Activated CD4-positive, alpha-beta T cell treated with anti-CD3 and anti-CD28 coated beads, Interleukin-2, amount 10 ng/mL, durations not matched to agents 7 days and 5 days (primary cell): ENCODE measurements at regions not wholly inside any gene's neighbourhood (a gene's known extent, or its start where the extent isn't known, plus 50 kb on each side); places are given as distances from the start of the nearest gene placed in this dataset.
"Not testable (repeated sequence)": the region's sequence is repeated elsewhere in the genome, so short reads cannot be mapped to it uniquely, and the experiment has no call there.

Source experiments
- CTCF ChIA-PET: fragments of 350-600 bp; sonication (Branson Sonifier 250); formaldehyde crosslinking; loops from one replicate; lab custom pipeline; 2021; ENCODE audit warnings: antibody characterized with exemption; lab: Charles Lee
- POLR2A ChIA-PET: fragments of 350-600 bp; sonication (Branson Sonifier 250); formaldehyde crosslinking; loops from one replicate; lab custom pipeline; 2021; ENCODE audit warnings: antibody characterized with exemption; lab: Charles Lee
- DNase-seq: peaks from one replicate; pipeline ENCODE4 v3.0.0-alpha.2; 2020
- H3K27ac Mint-ChIP-seq: one replicate; pipeline ENCODE4 v1.8.0; 2021; ENCODE audit warnings: mild to moderate bottlenecking, moderate library complexity, mixed read lengths
- H3K27me3 Mint-ChIP-seq: one replicate; pipeline ENCODE4 v1.8.0; 2021; ENCODE audit warnings: mixed read lengths
- H3K36me3 Mint-ChIP-seq: one replicate; pipeline ENCODE4 v1.8.0; 2021; ENCODE audit warnings: low read depth, mixed read lengths
- H3K4me1 Mint-ChIP-seq: one replicate; pipeline ENCODE4 v1.8.0; 2021; ENCODE audit warnings: mixed read lengths
- H3K4me3 Mint-ChIP-seq: one replicate; pipeline ENCODE4 v1.8.0; 2021; ENCODE audit warnings: mild to moderate bottlenecking, moderate library complexity, mixed read lengths
- H3K9me3 Mint-ChIP-seq: one replicate; pipeline ENCODE4 v1.8.0; 2021; ENCODE audit warnings: mixed read lengths

- peaks cover 42% of the 10 kb centered on the region for H3K9me3 Mint-ChIP-seq
- H3K27ac Mint-ChIP-seq, H3K36me3 Mint-ChIP-seq, H3K4me1 Mint-ChIP-seq, CTCF ChIA-PET, H3K27me3 Mint-ChIP-seq, DNase-seq, H3K4me3 Mint-ChIP-seq, POLR2A ChIA-PET: not testable (repeated sequence)
Observed at GRCh38 chr11:54797906-54798305, 91.3 kb downstream of the OR4A5 start.

DNA sequence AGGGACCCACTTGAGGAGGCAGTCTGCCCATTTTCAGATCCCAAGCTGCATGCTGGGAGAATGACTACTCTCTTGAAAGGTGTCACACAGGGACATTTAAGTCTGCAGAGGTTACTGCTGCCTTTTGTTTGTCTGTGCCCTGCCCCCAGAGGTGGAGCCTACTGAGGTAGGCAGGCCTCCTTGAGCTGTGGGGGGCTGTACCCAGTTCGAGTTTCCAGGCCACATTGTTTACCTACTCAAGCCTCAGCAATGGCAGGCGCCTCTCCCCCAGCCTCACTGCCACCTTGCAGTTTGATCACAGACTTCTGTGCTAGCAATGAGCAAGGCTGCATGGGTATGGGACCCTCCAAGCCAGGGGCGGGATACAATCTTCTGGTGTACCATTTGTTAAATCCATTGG, 126.0 kb downstream of the OR4A5 start:
- ChIA-PET POLR2A (no interaction called here), CTCF (no interaction called here)
- Mint-ChIP-seq H3K27ac (no peak overlapping the region), H3K36me3 (no peaks in the 10 kb centered on the region), H3K9me3 (peaks cover 55% of the 10 kb centered on the region), H3K4me3 (no peak overlapping the region), H3K27me3 (no peaks in the 10 kb centered on the region), H3K4me1 (no peaks in the 10 kb centered on the region)
- DNase-seq, result no peak

- H3K27ac Mint-ChIP-seq, DNase-seq, H3K36me3 Mint-ChIP-seq, POLR2A ChIA-PET, H3K27me3 Mint-ChIP-seq, CTCF ChIA-PET, H3K4me1 Mint-ChIP-seq, H3K4me3 Mint-ChIP-seq: not testable (repeated sequence)
- H3K9me3 Mint-ChIP-seq, result peaks cover 46% of the 10 kb centered on the region
Observed at GRCh38 chr11:54855047-54855446, 148.4 kb downstream of the OR4A5 start.
